Astrocyte of the spinal cord (primary cell): ENCODE measurements at regions not wholly inside any gene's neighbourhood (a gene's known extent, or its start where the extent isn't known, plus 50 kb on each side); places are given as distances from the start of the nearest gene placed in this dataset.
A peak's percentile ranks its signal among the peaks of the same experiment; 100 is the strongest.

ENCODE experiments used
- DNase-seq: peaks from one replicate; pipeline ENCODE4 v3.0.0; 2011; ENCODE audit warnings: low read depth, low spot score
- H3K4me3 ChIP-seq: 2 replicates; pipeline ENCODE4 v1.5.1; 2011; ENCODE audit warnings: low read depth, mild to moderate bottlenecking, low read length, moderate library complexity
- CTCF ChIP-seq: IDR thresholded peaks from 2 replicates; pipeline ENCODE4 v1.5.1; 2012; ENCODE audit warnings: low read depth, mild to moderate bottlenecking, low read length, inconsistent platforms
- in situ Hi-C: cut with HindIII; loops from 2 replicates; pipeline ENCODE4 v1.10.0; 2017; ENCODE audit warnings: low sequenced_read_pairs

GRCh38 chr5:173477345-173478040 is 139.0 kb downstream of the BOD1 start:
- in situ Hi-C loops: no loop called here
- H3K4me3 ChIP-seq: no peak overlapping the region
- peak; percentile 89 for DNase-seq
- TF ChIP-seq CTCF: no peak

- H3K4me3 ChIP-seq: no peak overlapping the region
- DNase-seq: no peak
- TF ChIP-seq CTCF: no peak
- in situ Hi-C loops: no loop called here
Measured at GRCh38 chr5:173475780-173476179, 140.7 kb downstream of the BOD1 start.

GRCh38 chr5:173474881-173475287 is 141.6 kb downstream of the BOD1 start:
- DNase-seq: peak; percentile 57
- H3K4me3 ChIP-seq: no peak overlapping the region
- in situ Hi-C loops: no loop called here
- no peak for TF ChIP-seq CTCF

- no peak for DNase-seq
- TF ChIP-seq CTCF: no peak
- in situ Hi-C loops: no loop called here
- H3K4me3 ChIP-seq: no peak overlapping the region
Measured at GRCh38 chr5:173473288-173473687, 143.2 kb downstream of the BOD1 start.

GRCh38 chr5:173472784-173473278 is 143.6 kb downstream of the BOD1 start:
- DNase-seq: no peak
- TF ChIP-seq CTCF: no peak
- no peak overlapping the region for H3K4me3 ChIP-seq
- in situ Hi-C loops: no loop called here

GRCh38 chr5:173472164-173472563 is 143.9 kb upstream of the STC2 start:
- peak; percentile 99 for DNase-seq
- no peak overlapping the region for H3K4me3 ChIP-seq
- TF ChIP-seq CTCF: no peak
- in situ Hi-C loops: no loop called here
